T-helper 2 cell (primary cell): ENCODE measurements at regions not wholly inside any gene's neighbourhood (a gene's known extent, or its start where the extent isn't known, plus 50 kb on each side); places are given as distances from the start of the nearest gene placed in this dataset.
A peak's percentile ranks its signal among the peaks of the same experiment; 100 is the strongest.
"Not testable (repeated sequence)": the region's sequence is repeated elsewhere in the genome, so short reads cannot be mapped to it uniquely, and the experiment has no call there.

Source experiments
- DNase-seq, 5 experiments: peaks; one replicate each; pipeline versions ENCODE4 v3.0.0 to v3.0.0-alpha.2; 2012 to 2022

DNA sequence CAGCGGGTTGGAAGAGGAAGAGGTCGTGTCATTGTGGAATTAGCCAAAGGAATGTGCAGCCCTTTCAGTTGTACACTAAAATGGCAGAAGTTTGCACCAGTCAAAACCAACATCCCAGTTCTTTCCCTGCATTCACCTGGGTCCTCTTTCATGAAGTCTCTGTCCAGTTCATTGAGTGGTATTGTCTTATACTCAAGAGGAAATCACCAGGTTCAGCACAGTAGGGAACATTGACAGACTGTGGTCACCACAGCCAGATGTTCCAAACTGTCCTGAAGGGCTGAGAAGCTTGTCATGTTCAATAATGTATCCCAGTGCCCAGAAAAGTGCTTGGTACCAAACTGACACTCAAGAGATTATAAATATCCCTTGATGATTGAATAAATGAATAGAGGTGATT, 131.6 kb downstream of the GLUL start:
- peak in 1 of 5 experiments; percentile 26 for DNase-seq

DNA sequence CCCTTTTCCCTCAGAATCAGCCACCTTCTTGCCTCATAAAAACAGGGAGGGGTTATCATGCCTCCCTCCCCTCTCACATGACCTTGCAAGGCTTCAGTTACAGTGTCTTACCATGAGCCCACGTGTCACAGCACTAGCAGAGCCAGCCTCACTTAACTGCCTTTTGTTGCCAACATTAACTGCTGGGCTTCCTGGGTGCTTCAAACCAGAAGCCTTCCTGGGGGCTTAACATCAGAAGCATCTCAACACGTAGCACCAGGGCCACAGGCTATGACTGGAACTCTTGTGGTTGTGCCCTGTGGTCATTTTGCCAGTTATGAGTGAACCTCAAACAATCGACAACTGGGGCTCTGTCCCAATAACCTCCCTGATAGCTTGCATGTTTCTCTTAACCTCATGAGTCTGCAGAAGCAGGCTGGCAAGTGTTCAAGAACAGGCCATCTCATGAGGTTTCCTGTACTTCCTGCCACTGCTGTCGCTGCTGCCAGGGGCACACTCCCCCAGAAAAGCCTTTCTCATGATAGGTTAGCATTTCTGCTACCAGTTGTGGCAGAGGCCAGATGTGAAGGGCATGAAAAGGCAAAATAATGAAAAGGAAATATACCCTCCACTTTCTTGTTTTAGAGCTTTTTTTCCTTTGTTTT, 132.2 kb downstream of the GLUL start:
- DNase-seq: peak in 3 of 5 experiments; percentile 26 to 100 (median 73)

DNA sequence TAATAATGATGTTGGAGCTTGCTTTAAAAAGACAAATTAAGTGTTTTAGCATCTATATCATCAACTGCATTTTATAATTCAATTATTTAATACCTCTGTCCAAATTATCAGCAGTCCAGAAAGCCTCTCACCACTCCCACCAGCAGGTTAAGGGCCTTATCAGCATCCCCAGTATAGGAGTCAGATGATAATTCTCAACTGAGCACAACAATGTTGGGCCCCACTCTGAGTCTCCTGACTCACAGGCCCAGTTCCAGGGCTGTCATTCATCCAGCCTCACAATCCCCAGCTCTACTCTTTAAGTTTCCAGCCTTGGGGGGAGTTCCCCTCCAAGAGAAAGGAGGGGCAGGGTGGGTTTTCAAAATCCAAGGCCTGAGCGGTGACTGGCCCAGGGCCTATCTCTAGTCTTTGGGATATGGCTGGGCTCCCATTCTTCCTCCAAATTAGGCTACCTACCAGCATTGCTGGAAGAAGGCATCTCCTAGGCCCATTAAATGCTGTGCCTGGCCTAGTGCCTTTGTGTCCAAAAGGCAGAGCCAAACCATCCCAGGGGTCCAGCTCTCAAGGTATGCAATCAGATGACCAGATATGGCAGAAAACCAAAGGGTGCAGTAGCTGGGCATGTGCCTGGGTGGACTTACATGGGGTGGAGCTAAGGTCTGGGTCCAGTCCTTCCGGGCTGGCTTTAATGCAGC, 134.1 kb downstream of the GLUL start:
- DNase-seq: no peak

DNA sequence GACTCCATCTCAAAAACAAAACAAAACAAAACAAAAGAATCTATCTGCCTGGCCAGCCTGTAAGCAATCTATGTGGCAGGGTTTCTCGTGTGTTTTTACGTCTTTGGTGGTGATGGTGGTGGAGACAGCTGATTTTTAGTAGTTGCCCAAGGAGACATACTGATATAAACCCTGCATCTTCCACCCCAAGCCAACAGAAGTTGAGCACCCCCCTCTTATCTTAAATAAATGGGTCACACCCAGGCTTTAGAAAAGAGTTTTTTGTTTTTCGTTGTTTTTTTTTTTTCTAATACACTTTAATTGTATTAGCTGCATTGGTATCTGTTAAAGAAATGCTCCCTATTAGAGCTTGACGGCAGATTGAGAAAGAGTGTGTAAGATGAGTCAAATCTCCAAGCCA, 134.7 kb downstream of the GLUL start:
- no peak for DNase-seq

DNA sequence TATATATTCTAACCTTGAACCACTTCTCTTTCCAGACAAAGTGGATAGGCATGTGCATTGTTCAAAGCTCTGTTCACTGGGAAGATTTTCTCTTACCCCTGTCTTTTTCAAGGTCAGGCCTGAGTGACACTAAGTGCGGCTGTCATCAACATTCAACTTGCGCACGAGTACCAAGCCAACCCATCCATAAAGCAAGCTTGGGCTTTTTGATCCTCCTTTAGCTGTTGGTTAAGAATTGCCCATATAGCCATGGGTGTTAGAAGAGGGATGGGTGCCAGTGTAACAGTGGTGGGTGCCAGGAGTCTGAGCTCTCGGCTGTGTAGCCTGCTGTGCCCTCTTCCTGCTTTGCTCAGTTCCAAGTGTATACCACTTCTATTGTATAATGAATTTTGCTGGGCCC, 136.1 kb downstream of the GLUL start:
- DNase-seq: no peak

DNA sequence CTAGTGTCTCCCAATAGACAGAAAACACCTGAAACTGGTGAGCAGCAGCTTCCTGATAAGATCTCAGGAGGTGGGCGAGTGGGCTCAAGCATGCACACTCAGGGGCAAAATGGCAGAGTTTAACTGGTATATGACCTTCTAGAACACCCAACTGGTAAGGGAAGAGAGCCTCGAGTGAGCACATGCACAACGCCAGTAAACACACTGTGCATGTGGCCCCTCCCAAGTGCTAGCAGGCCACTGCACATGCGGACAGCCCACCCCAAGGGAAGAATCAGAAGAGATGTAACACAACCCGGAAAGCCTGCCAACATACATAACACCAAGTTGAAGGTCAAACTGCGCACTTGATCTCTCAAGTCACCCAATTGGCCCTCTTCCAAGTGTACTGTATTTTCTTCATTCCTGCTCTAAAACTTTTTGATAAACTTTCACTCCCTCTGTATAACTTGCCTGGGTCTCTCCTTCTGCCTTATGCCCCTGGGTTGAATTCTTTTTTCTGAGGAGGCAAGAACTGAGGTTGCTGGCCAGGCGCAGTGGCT, 138.2 kb downstream of the GLUL start:
- no peak for DNase-seq

DNA sequence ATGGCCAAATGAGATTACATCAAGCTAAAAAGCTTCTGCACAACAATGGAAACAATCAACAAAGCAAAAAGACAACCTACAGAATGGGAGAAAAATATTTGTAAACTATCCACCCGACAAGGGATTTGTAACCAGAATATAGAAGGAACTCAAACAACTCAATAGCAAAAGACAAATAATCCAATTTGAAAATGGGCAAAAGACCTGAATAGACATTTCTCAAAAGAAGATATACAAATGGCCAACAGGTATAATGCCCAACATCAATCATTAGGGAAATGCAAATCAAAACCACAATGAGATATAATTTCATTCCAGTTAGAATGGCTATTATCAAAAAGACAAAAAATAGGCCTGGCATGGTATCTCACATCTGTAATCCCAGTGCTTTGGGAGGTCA, 140.0 kb downstream of the GLUL start:
- no peak for DNase-seq

DNA sequence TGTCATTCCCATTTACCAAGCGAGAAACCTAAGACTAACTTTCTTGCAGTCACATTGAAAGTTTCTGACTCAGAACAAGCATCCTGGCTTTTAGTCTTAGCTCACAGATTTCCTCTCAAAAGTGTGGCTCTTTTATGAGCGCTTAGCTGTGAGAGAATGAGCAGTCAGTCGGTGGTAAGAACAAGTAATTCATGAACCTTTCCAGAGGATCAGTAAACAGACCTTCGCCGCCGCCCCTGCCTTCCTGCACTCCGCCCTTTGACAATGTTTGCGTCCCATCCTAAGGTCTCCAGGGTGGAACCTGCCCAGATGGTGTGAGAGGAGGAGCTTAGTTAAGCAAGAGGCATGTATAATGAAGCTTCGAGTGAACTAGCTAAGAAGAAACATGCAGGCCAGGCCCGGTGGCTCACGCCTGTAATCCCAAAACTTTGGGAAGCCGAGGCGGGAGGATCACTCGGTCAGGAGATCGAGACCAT, 142.4 kb downstream of the GLUL start:
- peak in 2 of 5 experiments; percentile 15 to 94 for DNase-seq

DNA sequence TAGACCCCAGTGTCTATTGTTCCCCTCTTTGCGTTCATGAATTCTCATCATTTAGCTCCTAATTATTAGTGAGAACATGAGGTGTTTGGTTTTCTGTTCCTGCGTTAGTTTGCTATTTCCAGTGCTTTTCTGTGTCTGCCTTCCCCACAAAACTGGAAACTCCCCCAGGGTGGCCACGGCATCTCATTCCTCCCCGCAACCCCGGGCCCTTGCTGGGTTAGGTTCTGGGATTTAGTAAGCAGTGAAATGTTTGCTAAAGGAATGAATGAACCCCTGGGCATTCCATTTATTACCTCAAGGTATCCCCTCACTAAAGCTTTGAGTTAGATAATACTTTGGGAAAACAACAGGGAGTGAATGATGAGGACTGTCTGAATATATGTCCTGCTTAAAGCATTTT, 142.9 kb downstream of the GLUL start:
- DNase-seq: peak in 2 of 5 experiments; percentile 20 to 63

DNA sequence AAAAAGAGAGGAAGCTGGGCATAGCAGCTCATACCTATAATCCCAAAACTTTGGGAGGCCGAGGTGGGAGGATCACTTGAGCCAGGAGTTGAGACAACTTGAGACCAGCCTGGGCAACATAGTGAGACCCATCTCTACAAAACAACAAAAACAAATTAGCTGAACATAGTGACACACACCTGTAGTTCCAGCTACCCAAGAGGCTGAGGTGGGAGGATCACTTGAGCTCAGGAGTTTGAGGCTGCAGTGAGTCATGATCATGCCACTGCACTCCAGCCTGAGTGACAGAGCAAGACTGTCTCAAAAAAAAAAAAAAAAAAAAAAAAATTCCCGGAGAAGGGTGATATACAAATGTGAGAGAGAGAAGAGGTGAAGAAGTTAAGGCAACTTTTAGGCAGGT, 143.8 kb downstream of the GLUL start:
- DNase-seq: not testable (repeated sequence)

DNA sequence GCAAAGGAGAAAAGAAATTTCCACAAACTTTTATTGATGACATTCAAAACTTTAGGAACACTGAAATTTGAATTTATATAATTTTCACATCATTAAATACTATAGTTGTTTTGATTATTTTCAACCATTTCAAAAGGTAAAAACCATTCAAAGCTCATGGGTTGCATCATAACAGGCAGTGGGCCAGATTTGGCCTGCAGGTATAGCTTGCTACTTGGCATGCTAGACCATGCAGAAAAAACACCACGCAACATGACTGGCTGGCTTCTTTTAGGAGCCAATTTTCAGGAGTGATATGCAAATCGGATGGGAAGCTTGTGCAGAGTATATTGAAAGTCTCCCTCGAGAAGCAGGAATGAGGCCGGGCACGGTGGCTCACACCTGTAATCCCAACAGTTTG, 144.8 kb downstream of the GLUL start:
- no peak for DNase-seq

DNA sequence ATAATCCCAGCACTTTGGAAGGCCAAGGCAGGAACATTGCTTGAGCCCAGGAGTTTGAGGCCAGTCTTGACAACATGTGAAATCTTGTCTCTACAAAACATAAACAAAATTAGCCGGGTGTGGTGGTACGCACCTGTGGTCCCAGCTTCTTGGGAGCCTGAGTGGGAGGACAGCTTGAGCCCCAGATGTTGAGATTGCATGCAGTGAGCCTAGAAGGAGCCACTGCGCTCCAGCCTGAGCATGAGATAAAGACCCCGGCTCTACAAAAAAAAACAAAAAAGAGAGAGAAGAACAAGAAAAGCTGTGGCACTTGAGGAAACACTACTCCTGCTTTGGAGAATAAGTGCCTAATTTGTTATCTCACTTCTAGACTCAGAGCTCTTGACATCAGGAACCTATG, 146.6 kb downstream of the GLUL start:
- DNase-seq: no peak

DNA sequence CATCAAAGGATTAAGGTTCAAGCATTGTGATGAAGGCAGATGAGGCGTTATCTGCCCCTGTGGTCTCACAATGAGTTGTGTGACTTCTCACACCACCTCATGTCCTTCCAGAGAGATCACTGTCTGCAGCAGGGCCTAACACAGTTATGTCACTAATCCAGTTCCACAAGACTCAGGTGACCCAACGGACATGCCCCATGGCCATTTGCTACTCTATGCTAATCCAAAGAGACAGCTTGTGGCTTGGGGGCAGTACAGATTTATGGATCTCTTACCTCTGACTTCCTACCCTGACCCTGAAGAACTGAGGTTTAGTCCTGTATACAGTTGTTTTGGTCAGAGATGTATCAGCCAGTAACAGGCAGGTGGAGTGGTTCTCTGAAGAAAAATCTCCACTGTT, 147.1 kb downstream of the GLUL start:
- no peak for DNase-seq

DNA sequence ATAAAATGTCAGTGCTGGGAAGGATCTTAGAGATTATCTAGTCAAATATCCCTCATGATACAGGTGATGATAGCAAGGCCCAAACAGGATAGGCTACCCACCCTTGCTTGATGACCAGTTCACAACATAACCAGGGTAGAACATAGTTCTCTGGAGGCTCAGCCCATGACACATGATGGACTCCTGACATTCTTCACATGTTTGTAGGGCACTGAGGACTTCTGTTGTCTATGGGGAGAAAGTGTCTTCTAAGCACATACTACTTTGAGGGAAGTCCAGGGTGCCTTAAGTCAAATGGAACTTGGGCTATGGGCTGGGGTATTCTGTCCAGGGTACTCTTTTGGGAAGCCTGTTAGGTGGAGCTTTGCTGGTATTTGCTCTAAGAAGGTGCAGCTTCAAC, 148.9 kb downstream of the GLUL start:
- DNase-seq: no peak

DNA sequence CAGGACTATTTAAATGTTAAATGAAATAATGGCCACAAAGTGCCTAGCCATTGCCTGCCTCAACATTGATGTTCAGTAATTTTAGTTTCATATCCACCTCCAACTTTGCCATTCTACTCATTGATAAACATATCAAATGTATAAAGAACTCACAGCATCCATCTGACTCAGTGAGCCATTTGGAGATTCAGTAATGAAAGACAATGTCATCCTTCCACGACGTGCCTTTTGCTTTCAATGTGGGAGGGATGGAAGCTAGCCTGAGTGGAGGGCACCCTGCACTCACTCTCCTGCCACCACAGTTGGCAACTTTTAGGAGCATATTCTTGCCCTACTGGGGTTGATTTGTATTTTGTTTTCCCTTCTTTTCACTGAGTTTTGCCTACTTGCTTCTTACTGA, 151.5 kb downstream of the GLUL start:
- DNase-seq: no peak

DNA sequence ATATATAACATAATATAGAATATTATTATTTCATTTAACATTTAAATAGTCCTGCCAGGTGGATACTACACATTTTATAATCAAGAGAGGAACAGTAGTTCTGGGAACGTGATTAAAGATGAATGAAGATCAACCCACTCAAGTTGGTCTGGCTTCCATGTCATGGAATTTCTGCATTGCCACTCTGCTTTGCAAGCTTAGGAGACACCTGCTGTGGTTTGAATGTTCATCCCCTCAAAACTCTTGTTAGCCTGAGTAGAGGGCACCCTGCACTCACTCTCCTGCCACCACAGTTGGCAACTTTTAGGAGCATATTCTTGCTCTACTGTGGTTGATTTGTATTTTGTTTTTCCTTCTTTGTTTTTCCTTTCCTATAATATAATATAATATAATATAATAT, 153.2 kb downstream of the GLUL start:
- DNase-seq: no peak

DNA sequence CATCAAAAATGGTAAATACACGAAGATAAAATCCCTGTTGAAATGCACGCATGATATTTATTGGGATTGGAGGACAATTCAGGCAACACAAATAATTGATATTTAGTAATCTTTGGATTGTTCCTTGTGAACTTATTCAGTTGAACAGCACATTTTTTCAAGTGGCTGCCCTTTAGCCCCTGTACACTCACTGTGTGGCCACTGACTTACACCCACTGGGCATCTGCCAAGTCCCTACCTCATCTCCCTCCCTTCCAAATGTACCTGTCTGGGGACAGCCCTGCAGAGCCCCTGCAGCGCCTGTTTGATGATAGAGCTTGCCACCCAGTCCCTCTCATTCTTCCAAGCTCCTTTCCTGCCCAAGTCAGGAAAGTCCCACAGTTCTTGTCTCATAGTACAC, 154.3 kb downstream of the GLUL start:
- no peak for DNase-seq

DNA sequence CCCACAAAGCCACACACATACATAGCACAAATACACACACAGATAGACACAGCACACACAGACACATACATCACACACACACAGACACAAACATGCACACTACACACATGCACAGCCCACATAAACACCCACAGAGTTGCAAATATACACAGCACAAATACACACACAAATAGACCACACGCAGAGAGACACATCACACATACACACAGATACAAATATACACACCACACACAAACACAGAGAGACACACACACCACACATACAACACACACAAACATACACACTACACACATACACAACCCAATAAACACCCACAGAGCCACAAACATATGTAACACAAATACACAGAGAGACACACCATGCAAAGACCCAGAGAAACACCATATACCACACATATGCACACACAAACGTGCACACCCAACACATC, 154.9 kb downstream of the GLUL start:
- no peak for DNase-seq

DNA sequence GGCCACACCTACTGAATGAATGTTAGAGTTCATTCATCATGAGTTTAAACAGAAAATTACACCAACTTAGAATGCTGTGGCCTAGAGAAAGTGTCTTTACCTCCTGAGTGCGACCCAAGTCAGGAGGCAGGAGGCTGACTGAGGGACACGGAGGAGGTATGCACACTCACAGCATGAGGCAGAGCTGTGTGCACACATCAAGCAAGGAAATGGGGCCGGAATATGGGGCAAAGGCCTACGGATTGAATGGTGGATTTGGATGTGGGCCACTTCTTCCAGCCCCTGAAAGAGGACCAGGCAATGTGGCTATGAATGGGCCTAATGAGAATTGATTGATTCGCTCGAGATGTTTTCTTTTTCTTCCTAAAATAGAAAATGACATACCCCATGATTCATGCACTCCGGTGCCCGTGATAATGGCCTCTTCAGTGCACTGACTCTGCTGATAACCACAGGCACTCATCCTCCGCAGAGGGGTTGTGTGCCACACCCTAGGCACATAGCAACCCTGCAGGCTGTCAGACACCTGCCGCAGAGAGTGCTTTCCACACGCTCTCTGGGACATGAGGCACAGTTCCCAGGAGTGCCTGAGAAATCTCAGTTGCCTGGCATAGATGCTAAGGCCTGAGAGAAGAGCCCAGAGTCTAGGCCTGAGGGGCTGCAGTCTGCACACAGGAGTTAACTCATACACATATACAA, 155.5 kb downstream of the GLUL start:
- no peak for DNase-seq

DNA sequence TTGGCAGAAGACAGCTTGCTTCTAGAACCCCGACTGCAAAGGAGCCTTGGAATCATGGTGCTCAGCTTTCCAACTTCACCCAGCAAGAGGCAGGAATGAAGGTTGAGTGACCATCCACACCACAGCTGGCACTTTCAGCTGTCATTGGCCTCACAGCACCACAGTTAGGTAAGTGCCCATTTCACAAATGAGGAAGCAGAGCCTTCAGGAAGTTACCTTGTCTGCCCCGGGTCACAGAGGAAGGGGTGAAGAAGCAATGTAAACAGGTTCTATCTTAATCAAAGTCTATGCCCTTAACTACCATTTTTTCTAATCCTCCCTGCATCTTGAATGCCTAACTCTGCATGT, 156.0 kb downstream of the GLUL start:
- no peak for DNase-seq

DNA sequence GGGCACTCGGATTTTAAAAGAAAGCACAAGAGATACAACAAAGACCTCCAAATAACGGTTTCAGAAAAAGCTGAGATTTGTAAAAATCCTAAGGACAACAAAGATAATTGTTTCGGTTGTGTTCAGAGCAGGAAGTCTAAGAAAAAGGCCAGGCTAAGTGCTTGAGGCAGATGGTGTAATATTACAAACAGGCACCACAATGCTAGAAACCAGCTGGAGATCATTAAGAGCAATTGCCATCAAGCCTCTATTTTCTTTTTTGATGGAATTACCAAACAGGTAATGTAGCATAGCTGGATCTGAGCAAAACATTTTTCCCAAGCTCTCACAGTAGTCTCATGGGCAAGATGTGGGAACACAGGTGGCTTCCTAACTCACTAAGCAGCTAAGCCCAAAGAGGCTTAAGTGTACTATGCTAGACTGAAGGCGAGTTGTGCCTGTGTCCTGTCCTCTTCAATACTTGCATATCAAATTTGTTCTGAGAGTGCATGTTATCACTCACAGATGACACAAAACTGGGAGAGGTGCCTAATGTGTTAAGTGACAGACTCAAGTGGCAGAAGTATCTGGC, 161.6 kb downstream of the GLUL start:
- DNase-seq: no peak

DNA sequence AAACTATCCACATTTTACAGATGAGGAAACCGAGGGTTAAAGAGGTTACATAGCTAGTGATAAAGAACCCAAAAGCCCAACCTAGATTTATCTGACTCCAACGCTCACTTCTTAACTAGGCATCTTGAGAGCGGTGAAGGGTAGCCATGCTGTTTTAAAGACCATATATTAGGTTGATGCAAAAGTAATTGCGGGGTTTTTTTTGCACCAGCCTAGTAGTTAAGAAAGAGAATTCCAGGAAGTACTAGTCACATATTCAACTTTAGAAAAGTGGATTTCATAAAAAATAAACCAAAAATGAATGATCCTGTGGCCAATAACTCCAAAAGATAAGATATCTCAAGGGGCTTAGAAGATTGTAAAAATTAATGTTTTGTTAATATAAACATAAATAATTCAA, 162.1 kb downstream of the GLUL start:
- DNase-seq: no peak

DNA sequence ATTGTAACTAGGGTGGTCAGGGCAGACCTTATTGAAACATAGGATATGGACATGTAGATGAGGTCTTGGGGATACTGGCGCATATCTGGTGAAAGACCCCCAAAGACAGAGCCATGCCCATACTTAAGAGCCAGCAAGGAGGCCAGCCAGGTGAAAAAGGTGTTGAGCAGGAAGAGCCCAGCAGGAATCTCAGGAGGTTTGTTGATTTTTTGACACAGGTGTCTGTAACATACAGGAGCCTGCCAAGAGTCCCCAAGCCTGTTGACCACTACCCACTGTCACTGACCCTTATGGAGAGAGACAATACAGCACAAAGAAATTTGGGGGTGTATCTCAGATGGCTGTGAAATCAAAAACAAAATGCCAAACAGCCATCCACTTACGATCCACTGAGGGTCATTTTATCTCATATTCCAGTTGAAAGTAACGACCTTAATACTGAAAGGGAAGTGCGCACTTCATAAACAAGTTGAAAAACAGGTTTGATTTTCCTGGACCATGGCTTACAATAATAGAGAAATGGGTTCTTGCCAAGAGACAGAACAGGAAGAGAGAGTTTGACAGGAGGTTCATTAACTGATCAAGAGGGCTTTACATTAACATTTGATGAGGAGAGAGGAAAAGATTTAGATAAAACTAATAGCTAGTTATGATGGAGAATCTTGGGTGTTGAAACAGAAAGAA, 163.6 kb downstream of the GLUL start:
- no peak for DNase-seq
